GM10266 (cell line): ENCODE measurements at regions not wholly inside any gene's neighbourhood (a gene's known extent, or its start where the extent isn't known, plus 50 kb on each side); places are given as distances from the start of the nearest gene placed in this dataset.

Experiments
- DNase-seq: peaks from one replicate; pipeline ENCODE4 v3.0.0; 2012; ENCODE audit errors: extremely low spot score
- TF ChIP-seq, protein P1 (sequence below): IDR thresholded peaks from 2 replicates; pipeline ENCODE4 v1.5.1; 2012; ENCODE audit warnings: mild to moderate bottlenecking, low read depth; ENCODE audit not compliant: control insufficient read depth, insufficient read depth; ENCODE audit errors: missing control alignments

DNA sequence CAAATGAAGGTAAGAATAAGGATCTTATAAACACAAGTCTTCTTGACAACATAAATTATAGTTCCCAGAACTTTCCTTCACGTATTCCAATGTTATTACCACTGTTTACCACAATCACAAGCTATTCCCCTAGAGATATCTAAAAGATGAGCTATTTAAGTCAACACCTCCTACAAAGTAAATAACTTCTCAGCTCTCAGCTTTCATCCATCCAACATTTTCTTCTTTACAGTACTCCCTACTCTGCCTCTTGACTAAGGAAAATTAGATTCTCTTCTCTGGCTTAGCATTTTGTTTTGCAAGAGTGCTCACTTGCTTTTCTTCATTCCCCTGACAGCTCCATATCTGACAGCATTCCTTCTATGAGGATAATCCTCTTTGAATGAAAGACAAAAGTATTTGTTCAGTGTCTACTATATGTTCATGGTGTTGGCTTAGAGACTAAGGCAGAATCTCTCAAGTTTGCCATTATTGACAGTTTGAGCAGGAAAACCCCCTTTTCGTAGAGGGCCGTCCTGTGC, 93.0 kb upstream of the IL6 start:
- no peak for DNase-seq
- TF ChIP-seq, protein P1, sequence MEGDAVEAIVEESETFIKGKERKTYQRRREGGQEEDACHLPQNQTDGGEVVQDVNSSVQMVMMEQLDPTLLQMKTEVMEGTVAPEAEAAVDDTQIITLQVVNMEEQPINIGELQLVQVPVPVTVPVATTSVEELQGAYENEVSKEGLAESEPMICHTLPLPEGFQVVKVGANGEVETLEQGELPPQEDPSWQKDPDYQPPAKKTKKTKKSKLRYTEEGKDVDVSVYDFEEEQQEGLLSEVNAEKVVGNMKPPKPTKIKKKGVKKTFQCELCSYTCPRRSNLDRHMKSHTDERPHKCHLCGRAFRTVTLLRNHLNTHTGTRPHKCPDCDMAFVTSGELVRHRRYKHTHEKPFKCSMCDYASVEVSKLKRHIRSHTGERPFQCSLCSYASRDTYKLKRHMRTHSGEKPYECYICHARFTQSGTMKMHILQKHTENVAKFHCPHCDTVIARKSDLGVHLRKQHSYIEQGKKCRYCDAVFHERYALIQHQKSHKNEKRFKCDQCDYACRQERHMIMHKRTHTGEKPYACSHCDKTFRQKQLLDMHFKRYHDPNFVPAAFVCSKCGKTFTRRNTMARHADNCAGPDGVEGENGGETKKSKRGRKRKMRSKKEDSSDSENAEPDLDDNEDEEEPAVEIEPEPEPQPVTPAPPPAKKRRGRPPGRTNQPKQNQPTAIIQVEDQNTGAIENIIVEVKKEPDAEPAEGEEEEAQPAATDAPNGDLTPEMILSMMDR = no peak

DNA sequence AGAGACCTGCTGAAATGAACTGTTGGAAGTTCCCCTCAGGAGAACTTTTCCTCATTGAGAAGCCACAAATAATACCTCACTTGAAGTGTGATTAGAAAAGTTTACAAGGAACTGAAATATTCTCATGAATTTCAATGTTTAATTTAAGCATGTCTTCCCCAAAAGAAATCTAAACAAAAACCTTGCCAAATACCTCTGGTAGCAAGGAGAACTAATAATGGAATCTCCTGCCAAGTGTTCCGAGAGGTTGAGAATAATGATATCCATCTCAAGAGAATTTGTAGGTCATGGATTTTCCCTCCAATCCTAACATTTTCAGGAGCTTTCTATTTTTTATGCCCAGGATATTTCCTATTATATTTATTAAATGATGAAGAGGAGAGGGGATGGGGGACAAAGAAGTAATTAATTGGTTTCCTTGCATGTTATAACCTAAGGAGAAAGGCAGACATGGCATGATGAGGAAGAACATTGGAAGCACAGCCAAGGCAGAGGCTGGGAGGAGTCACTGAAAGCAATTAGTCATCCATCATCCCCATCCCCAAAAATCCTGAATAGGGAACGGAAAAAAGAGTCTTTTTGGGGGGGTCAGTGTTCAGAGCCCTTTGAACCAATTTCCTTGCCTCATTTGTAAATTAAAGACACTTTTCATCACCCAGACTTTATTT, 93.6 kb upstream of the IL6 start:
- no peak for DNase-seq

DNA sequence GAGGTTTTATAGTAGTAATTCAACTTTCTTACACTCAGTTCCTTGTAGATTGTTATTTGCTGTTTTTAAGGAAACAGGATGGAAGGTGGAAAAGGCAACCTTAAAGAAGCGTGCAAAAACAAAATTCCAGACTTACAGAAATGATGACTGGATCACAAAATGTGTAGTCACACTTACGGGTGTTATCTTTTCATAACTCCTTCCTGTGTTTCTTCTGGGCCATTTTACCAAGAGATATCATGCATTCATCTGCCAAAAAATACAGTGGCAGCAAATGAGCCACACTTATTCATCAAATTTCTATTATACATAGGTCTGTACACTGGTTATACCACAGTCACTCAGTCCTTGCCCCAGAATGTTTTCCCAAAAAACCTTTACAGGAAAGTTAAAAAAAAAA, 94.3 kb upstream of the IL6 start:
- no peak for DNase-seq
- TF ChIP-seq, protein P1 = no peak

More for the DNA sequence above, 93.6 kb upstream of the IL6 start:
- TF ChIP-seq, protein P1 = no peak

DNA sequence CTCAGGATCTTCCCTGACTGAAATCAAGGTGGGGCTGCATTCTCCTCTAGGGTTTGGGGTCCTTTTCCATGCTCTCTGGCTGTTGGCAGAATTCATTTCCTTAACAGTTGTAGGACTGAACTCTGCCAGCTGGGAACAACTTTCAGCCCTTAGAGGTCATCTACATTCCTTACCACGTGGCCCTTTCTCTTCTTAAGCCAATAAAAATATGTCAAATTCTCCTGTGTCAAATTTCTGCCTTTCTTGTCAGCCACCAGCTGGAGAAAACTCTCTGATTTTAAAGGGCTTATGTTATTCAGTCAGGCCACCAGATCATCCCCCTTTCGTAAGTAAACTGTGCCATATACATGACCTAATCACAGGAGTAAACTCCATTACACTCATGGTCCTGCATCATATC, 95.3 kb upstream of the IL6 start:
- TF ChIP-seq, protein P1 = no peak
- DNase-seq = no peak

DNA sequence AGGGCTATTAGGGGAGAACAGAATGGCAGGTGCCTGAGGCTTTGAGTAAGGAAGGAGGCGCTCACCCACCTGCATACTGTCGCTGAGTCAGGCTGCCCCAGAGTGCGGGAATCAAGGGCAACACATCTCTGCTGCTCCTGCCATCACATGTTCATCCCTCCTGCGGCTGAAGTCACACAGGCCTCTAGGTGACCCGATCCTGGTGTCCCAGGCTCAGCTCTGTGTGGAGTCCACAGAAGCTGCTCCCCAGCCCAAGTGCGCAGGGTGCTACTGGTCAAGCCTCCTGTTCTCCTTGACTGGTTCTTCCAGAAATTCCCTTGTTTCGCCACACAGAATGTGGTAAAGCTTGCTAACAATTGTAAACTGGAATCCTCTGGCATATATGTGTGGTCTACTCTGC, 96.9 kb upstream of the IL6 start:
- TF ChIP-seq, protein P1 = no peak
- DNase-seq = no peak

DNA sequence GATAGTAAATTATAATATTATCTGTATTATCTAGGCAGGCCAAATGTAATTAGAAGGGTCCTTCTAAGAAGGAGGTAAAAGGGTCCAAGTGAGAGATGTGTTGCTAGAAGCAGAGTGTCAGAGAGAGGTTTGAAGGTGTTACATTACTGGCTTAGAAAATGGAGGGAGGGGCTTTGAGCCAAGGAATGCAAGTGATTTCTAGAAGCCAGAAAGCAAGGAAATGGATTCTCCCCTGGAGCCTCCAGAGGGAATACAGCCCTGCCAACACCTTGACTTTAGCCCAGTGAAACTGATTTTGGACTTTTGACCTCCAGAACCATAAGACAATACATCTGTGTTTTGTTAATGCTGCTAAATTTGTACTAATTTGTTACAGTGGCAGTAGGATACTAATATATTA, 97.9 kb upstream of the IL6 start:
- TF ChIP-seq, protein P1 = no peak
- DNase-seq = no peak

DNA sequence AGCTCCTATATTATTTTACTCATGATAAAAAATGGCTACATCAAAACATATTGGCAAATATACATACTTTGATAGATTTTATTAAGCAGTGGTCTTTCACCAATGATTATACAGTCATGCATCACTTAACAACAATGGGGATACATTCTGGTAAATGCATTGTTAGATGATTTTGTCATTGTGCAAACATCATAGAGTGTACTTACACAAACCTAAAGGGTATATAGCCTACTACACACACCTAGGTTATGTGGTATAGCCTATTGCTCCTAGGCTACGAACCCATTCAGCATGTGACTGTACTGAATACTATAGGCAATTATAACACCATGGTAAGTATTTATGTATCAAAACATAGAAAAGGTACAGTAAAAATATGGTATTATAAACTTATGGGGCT, 98.9 kb upstream of the IL6 start:
- TF ChIP-seq, protein P1 = no peak
- DNase-seq = no peak
